Sigmoid colon (tissue), 4 donors: ENCODE measurements at regions not wholly inside any gene's neighbourhood (a gene's known extent, or its start where the extent isn't known, plus 50 kb on each side); places are given as distances from the start of the nearest gene placed in this dataset.

Experiments used
- CTCF ChIP-seq, 4 experiments: fragments of 450-650 bp in 3 of 4; fragments of 200-600 bp in 1 of 4; IDR thresholded peaks; one replicate each; pipeline ENCODE4 v1.5.1; 2016 to 2019; ENCODE audit warnings: antibody characterized with exemption in 4 of 4, mild to moderate bottlenecking in 3 of 4, moderate library complexity in 2 of 4
- EP300 ChIP-seq, 4 donors: sonication (generic); formaldehyde crosslinking; IDR thresholded peaks; one replicate each; pipeline ENCODE4 v1.6.1; 2017; ENCODE audit warnings: antibody characterized with exemption in 4 of 4
- POLR2A ChIP-seq, 2 donors: fragments of 450-650 bp; IDR thresholded peaks; one replicate each; pipeline ENCODE4 v1.6.1; 2016; ENCODE audit warnings: antibody characterized with exemption in 2 of 2, mild to moderate bottlenecking in 2 of 2, moderate library complexity in 2 of 2
- POLR2AphosphoS5 ChIP-seq, 4 donors: sonication (generic); formaldehyde crosslinking; IDR thresholded peaks; one replicate each; pipeline ENCODE4 v1.6.1; 2017; ENCODE audit warnings: antibody characterized with exemption in 4 of 4

- TF ChIP-seq CTCF (IDR thresholded peaks at IDR 0.05) = no peak
- no peak for TF ChIP-seq POLR2AphosphoS5 (IDR thresholded peaks at IDR 0.05)
- TF ChIP-seq EP300 (IDR thresholded peaks at IDR 0.05) = no peak
- no peak for TF ChIP-seq POLR2A (IDR thresholded peaks at IDR 0.05)
These were observed 57.4 kb upstream of the BMP2 start for GRCh38 chr20:6709910-6710595.
